ENCODE measurements at regions not wholly inside any gene's neighbourhood (a gene's known extent, or its start where the extent isn't known, plus 50 kb on each side); places are given as distances from the start of the nearest gene placed in this dataset.

- TF ChIP-seq TAF1 (IDR thresholded peaks at IDR 0.05; ENCODE audit: borderline replicate concordance, insufficient read depth, low read length) (no peak), POLR2AphosphoS5 (IDR thresholded peaks at IDR 0.05; ENCODE audit: low read depth, low read length) (no peak), REST (IDR thresholded peaks at IDR 0.05; ENCODE audit: insufficient read depth in 1 of 2, low read depth in 2 of 2, low read length in 2 of 2) (no peak), FOXP2 (optimal IDR thresholded peaks at IDR 0.05; ENCODE audit: borderline replicate concordance, extremely low read depth, extremely low read length, insufficient read depth) (no peak), SIN3A (IDR thresholded peaks at IDR 0.05; ENCODE audit: borderline replicate concordance, insufficient read depth, low read length) (no peak)
These were observed 344.0 kb upstream of the DDX18 start for GRCh38 chr2:117470311-117471095.

GRCh38 chr2:117481608-117482007 is 332.9 kb upstream of the DDX18 start:
- TF ChIP-seq SIN3A (IDR thresholded peaks at IDR 0.05; ENCODE audit: borderline replicate concordance, insufficient read depth, low read length) (no peak), TAF1 (IDR thresholded peaks at IDR 0.05; ENCODE audit: borderline replicate concordance, insufficient read depth, low read length) (no peak), FOXP2 (optimal IDR thresholded peaks at IDR 0.05; ENCODE audit: borderline replicate concordance, extremely low read depth, extremely low read length, insufficient read depth) (no peak), REST (IDR thresholded peaks at IDR 0.05; ENCODE audit: insufficient read depth in 1 of 2, low read depth in 2 of 2, low read length in 2 of 2) (no peak), POLR2AphosphoS5 (IDR thresholded peaks at IDR 0.05; ENCODE audit: low read depth, low read length) (no peak)

GRCh38 chr2:117485588-117485987 is 328.9 kb upstream of the DDX18 start:
- TF ChIP-seq FOXP2 (optimal IDR thresholded peaks at IDR 0.05; ENCODE audit: borderline replicate concordance, extremely low read depth, extremely low read length, insufficient read depth) (no peak), REST (IDR thresholded peaks at IDR 0.05; ENCODE audit: insufficient read depth in 1 of 2, low read depth in 2 of 2, low read length in 2 of 2) (no peak), SIN3A (IDR thresholded peaks at IDR 0.05; ENCODE audit: borderline replicate concordance, insufficient read depth, low read length) (no peak), POLR2AphosphoS5 (IDR thresholded peaks at IDR 0.05; ENCODE audit: low read depth, low read length) (no peak)

- no peak for TF ChIP-seq POLR2AphosphoS5 (IDR thresholded peaks at IDR 0.05; ENCODE audit: low read depth, low read length)
- no peak for TF ChIP-seq SIN3A (IDR thresholded peaks at IDR 0.05; ENCODE audit: borderline replicate concordance, insufficient read depth, low read length)
- no peak for TF ChIP-seq FOXP2 (optimal IDR thresholded peaks at IDR 0.05; ENCODE audit: borderline replicate concordance, extremely low read depth, extremely low read length, insufficient read depth)
These were observed 328.4 kb upstream of the DDX18 start for GRCh38 chr2:117486081-117486480.

GRCh38 chr2:117492209-117492851 is 322.2 kb upstream of the DDX18 start:
- no peak for TF ChIP-seq REST (IDR thresholded peaks at IDR 0.05; ENCODE audit: insufficient read depth in 1 of 2, low read depth in 2 of 2, low read length in 2 of 2)
- no peak for TF ChIP-seq FOXP2 (optimal IDR thresholded peaks at IDR 0.05; ENCODE audit: borderline replicate concordance, extremely low read depth, extremely low read length, insufficient read depth)
- no peak for TF ChIP-seq TAF1 (IDR thresholded peaks at IDR 0.05; ENCODE audit: borderline replicate concordance, insufficient read depth, low read length)
- no peak for TF ChIP-seq POLR2AphosphoS5 (IDR thresholded peaks at IDR 0.05; ENCODE audit: low read depth, low read length)
- no peak for TF ChIP-seq SIN3A (IDR thresholded peaks at IDR 0.05; ENCODE audit: borderline replicate concordance, insufficient read depth, low read length)

All from PFSK-1 (cell line).